A673 (cell line): ENCODE measurements at regions not wholly inside any gene's neighbourhood (a gene's known extent, or its start where the extent isn't known, plus 50 kb on each side); places are given as distances from the start of the nearest gene placed in this dataset.

Experiments
- BruUV-seq: library from RNA; stranded (reverse); fragments of 400-500 nt; replicated peaks from 2 replicates; lab custom pipeline; 2021; lab: Mats Ljungman, UMichigan
- CTCF ChIA-PET: fragments of 300-600 bp; sonication (Branson Sonifier 250); formaldehyde crosslinking; loops from one replicate; lab custom pipeline; 2022; ENCODE audit warnings: antibody characterized with exemption; lab: Charles Lee
- POLR2A ChIA-PET: fragments of 300-600 bp; sonication (Branson Sonifier 250); formaldehyde crosslinking; loops from one replicate; lab custom pipeline; 2022; ENCODE audit warnings: antibody characterized with exemption; ENCODE audit not compliant: low non-redundant PET; lab: Charles Lee
- DNase-seq: peaks from one replicate; pipeline ENCODE4 v3.0.0-alpha.2; 2015; ENCODE audit warnings: low spot score
- H3K27ac ChIP-seq: fragments of 200-600 bp; sonication (generic); 2 replicates; pipeline ENCODE4 v1.5.1; 2016; ENCODE audit warnings: mixed run types, low read depth, mild to moderate bottlenecking, mixed read lengths, antibody characterized with exemption, low read length; ENCODE audit not compliant: poor library complexity, severe bottlenecking
- H3K27me3 ChIP-seq: fragments of 200-600 bp; sonication (generic); replicated peaks from 2 replicates; pipeline ENCODE4 v1.6.1; 2017; ENCODE audit warnings: mixed run types, low read depth, mild to moderate bottlenecking, mixed read lengths, antibody characterized with exemption, low read length; ENCODE audit not compliant: insufficient read depth, poor library complexity
- H3K36me3 ChIP-seq: fragments of 200-600 bp; sonication (generic); 2 replicates; pipeline ENCODE4 v1.6.1; 2016; ENCODE audit warnings: mixed run types, mild to moderate bottlenecking, mixed read lengths, antibody characterized with exemption, low read length; ENCODE audit not compliant: insufficient read depth, poor library complexity, severe bottlenecking
- H3K4me1 ChIP-seq: fragments of 200-600 bp; sonication (generic); 2 replicates; pipeline ENCODE4 v1.6.1; 2017; ENCODE audit warnings: mixed run types, mild to moderate bottlenecking, mixed read lengths, antibody characterized with exemption, low read length; ENCODE audit not compliant: insufficient read depth, poor library complexity, severe bottlenecking
- H3K4me3 ChIP-seq: fragments of 200-600 bp; sonication (generic); 2 replicates; pipeline ENCODE4 v1.5.1; 2016; ENCODE audit warnings: low read depth, mixed run types, mild to moderate bottlenecking, mixed read lengths, low read length; ENCODE audit not compliant: poor library complexity, severe bottlenecking
- H3K9me3 ChIP-seq: fragments of 200-600 bp; sonication (generic); 2 replicates; pipeline ENCODE4 v1.6.1; 2016; ENCODE audit warnings: mixed run types, low read depth, mild to moderate bottlenecking, mixed read lengths, antibody characterized with exemption, low read length; ENCODE audit not compliant: poor library complexity, severe bottlenecking
- CTCF ChIP-seq: fragments of 300-800, 200-600 bp; sonication (generic); conservative IDR thresholded peaks from 2 replicates; pipeline ENCODE4 v1.5.1; 2017; ENCODE audit warnings: low read depth, mild to moderate bottlenecking, antibody characterized with exemption, low read length, moderate library complexity, mixed read lengths
- EZH2 ChIP-seq: fragments of 200-600 bp; sonication (generic); IDR thresholded peaks from 2 replicates; pipeline ENCODE4 v1.6.1; 2017; ENCODE audit warnings: borderline replicate concordance, low read depth, mild to moderate bottlenecking, mixed read lengths, antibody characterized with exemption, low read length; ENCODE audit not compliant: poor library complexity, severe bottlenecking
- intact Hi-C: fragments of 100-400 bp; cut with micrococcal nuclease; formaldehyde crosslinking; loops from one replicate; pipeline ENCODE4 v1.10.0; 2022; ENCODE audit not compliant: unreplicated experiment

DNA sequence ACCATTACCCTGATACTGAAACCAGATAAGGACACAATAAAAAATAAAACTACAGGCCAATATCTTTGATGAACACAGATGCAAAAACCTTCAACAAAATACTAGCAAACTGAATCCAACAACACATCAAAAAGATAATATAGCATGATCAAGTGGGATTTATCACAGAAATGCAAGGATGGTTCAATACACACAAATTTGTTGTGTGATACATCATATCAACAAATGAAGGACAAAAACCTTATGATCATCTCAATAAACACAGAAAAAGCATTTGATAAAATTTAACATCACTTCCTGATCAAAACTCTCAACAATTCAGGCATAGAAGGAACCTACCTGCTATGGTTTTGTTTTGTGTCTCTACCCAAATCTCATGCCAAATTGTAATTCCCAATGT lies 74.3 kb upstream of the VANGL1 start:
- H3K27me3 ChIP-seq: no peaks in the 10 kb centered on the region

DNA sequence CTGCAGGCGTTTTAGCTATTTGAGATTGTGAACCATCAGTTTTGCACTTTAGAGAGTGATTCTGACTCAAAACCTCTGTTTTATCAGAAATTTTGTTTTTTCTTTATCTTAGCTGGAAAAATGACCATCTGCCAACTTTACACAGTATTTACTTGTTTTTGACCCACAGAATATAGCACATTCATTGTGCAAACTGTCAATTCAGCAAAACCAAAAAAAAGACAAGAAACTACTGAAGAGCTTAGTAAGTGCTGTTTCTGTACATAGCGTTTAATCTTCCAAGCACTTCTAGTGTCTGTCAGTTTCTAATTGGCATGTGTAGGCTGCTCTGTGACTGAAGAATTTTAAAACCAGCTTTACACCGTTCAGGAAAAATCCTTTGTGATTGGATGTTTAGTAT lies 76.0 kb upstream of the VANGL1 start:
- ChIA-PET POLR2A (no interaction called here), CTCF (no interaction called here)
- no peak for DNase-seq
- Histone ChIP-seq H3K27me3 (no peaks in the 10 kb centered on the region), H3K4me3 (no peak overlapping the region), H3K4me1 (no peaks in the 10 kb centered on the region), H3K27ac (no peak overlapping the region), H3K9me3 (peaks cover 8% of the 10 kb centered on the region), H3K36me3 (no peaks in the 10 kb centered on the region)
- intact Hi-C loops: no loop called here
- no TSS peak for BruUV-seq
- TF ChIP-seq EZH2 (no peak), CTCF (no peak)

More for the DNA sequence above, 74.3 kb upstream of the VANGL1 start:
- no peak overlapping the region for H3K27ac ChIP-seq
- ChIA-PET CTCF (no interaction called here), POLR2A (no interaction called here)
- BruUV-seq: no TSS peak
- peaks cover 12% of the 10 kb centered on the region for H3K9me3 ChIP-seq
- intact Hi-C loops: no loop called here
- H3K4me3 ChIP-seq: no peak overlapping the region
- no peak for TF ChIP-seq EZH2
- no peak for TF ChIP-seq CTCF
- H3K4me1 ChIP-seq: no peaks in the 10 kb centered on the region
- no peaks in the 10 kb centered on the region for H3K36me3 ChIP-seq
- no peak for DNase-seq

GRCh38 chr1:115565353-115565752 lies 76.4 kb upstream of the VANGL1 start:
- Histone ChIP-seq H3K27ac (no peak overlapping the region), H3K4me1 (no peaks in the 10 kb centered on the region), H3K36me3 (no peaks in the 10 kb centered on the region), H3K27me3 (no peaks in the 10 kb centered on the region), H3K9me3 (peaks cover 8% of the 10 kb centered on the region), H3K4me3 (no peak overlapping the region)
- POLR2A ChIA-PET: no interaction called here
- DNase-seq: no peak
- BruUV-seq: no TSS peak
- intact Hi-C loops: no loop called here
- TF ChIP-seq EZH2: no peak
- TF ChIP-seq CTCF: no peak
- CTCF ChIA-PET: no interaction called here
